HepG2 (cell line): ENCODE measurements at regions not wholly inside any gene's neighbourhood (a gene's known extent, or its start where the extent isn't known, plus 50 kb on each side); places are given as distances from the start of the nearest gene placed in this dataset.

Experiments
- CBFB ChIP-seq: sonication (generic); formaldehyde crosslinking; IDR thresholded peaks from 2 replicates; pipeline ENCODE4 v1.4.0; 2020; ENCODE audit warnings: missing genetic modification reagents
- CTCF ChIP-seq: sonication (generic); formaldehyde crosslinking; IDR thresholded peaks from 2 replicates; pipeline ENCODE4 v1.5.0; 2020; ENCODE audit warnings: mild to moderate bottlenecking, missing genetic modification reagents, moderate library complexity
- FOXA1 ChIP-seq, 2 experiments: fragments of 450-650 bp in 1 of 2; sonication (generic) in 1 of 2; formaldehyde crosslinking in 1 of 2; IDR thresholded peaks; 2 replicates each; pipeline versions ENCODE4 v1.4.0 to v1.6.1; 2016 to 2020; ENCODE audit warnings: missing genetic modification reagents in 1 of 2
- JUNB ChIP-seq: sonication (generic); formaldehyde crosslinking; IDR thresholded peaks from 2 replicates; pipeline ENCODE4 v1.8.0; 2022; ENCODE audit warnings: missing genetic modification reagents, mild to moderate bottlenecking, borderline replicate concordance
- MAX ChIP-seq: IDR thresholded peaks from 2 replicates; pipeline ENCODE4 v1.6.1; 2012; ENCODE audit warnings: inconsistent platforms
- NPAS2 ChIP-seq: sonication (generic); formaldehyde crosslinking; IDR thresholded peaks from 2 replicates; pipeline ENCODE4 v1.8.0; 2022; ENCODE audit warnings: mild to moderate bottlenecking, missing genetic modification reagents, borderline replicate concordance
- NR0B2 ChIP-seq: sonication (generic); formaldehyde crosslinking; IDR thresholded peaks from 2 replicates; pipeline ENCODE4 v1.4.0; 2020; ENCODE audit warnings: mild to moderate bottlenecking, missing genetic modification reagents
- POLR2AphosphoS5 ChIP-seq: IDR thresholded peaks from 2 replicates; pipeline ENCODE4 v1.6.1; 2012; ENCODE audit warnings: low read depth, low read length
- PPARG ChIP-seq: conservative IDR thresholded peaks from 2 replicates; pipeline ENCODE4 v1.6.1; 2016; ENCODE audit warnings: missing biosample characterization, missing genetic modification reagents
- REPIN1 ChIP-seq: sonication (generic); formaldehyde crosslinking; IDR thresholded peaks from 2 replicates; pipeline ENCODE4 v1.8.0; 2022; ENCODE audit warnings: missing genetic modification reagents, low read depth, mild to moderate bottlenecking, borderline replicate concordance
- SMAD9 ChIP-seq: sonication (generic); formaldehyde crosslinking; IDR thresholded peaks from 2 replicates; pipeline ENCODE4 v1.5.1; 2020; ENCODE audit warnings: mild to moderate bottlenecking, missing genetic modification reagents
- TAF1 ChIP-seq: sonication (generic); formaldehyde crosslinking; IDR thresholded peaks from 2 replicates; pipeline ENCODE4 v1.4.0; 2020; ENCODE audit warnings: missing genetic modification reagents
- TF ChIP-seq, protein P1 (sequence below), 2 experiments: IDR thresholded peaks; 2 replicates each; pipeline ENCODE4 v1.6.1; 2011 to 2012; ENCODE audit warnings: low read length in 2 of 2, borderline replicate concordance in 1 of 2, low read depth in 1 of 2, mild to moderate bottlenecking in 1 of 2, moderate library complexity in 1 of 2

DNA sequence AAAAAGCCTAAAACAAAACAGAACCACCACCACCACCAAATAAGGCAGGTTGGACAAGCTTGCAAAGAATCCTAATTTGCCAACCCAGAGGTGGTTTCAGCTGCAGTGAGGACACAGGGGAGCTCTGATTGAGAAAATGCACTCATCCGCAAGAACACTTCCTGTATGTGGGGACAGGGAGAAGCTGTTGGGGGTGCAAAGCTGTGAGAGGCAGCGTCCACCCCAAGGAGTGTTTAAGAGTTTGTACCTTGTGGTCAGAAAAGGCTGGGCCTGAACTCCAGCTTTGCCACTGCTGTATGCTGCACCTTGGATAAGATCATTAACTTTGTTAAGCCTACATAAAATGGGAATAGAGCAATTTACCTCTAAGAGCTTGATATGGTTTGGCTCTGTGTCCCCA lies 511.7 kb downstream of the BNC2 start:
- TF ChIP-seq NR0B2 (no peak), FOXA1 (IDR thresholded peaks at IDR 0.05) (no peak), FOXA1 (CRISPR knock-in tag; IDR thresholded peaks at IDR 0.05) (no peak), SMAD9 (CRISPR knock-in tag) (no peak), NPAS2 (CRISPR knock-in tag) (no peak), POLR2AphosphoS5 (no peak), CTCF (CRISPR knock-in tag) (no peak), JUNB (CRISPR knock-in tag) (no peak), TAF1 (no peak), CBFB (CRISPR knock-in tag) (no peak), PPARG (CRISPR knock-in tag) (no peak), REPIN1 (CRISPR knock-in tag) (no peak), MAX (no peak)
- TF ChIP-seq, protein P1, sequence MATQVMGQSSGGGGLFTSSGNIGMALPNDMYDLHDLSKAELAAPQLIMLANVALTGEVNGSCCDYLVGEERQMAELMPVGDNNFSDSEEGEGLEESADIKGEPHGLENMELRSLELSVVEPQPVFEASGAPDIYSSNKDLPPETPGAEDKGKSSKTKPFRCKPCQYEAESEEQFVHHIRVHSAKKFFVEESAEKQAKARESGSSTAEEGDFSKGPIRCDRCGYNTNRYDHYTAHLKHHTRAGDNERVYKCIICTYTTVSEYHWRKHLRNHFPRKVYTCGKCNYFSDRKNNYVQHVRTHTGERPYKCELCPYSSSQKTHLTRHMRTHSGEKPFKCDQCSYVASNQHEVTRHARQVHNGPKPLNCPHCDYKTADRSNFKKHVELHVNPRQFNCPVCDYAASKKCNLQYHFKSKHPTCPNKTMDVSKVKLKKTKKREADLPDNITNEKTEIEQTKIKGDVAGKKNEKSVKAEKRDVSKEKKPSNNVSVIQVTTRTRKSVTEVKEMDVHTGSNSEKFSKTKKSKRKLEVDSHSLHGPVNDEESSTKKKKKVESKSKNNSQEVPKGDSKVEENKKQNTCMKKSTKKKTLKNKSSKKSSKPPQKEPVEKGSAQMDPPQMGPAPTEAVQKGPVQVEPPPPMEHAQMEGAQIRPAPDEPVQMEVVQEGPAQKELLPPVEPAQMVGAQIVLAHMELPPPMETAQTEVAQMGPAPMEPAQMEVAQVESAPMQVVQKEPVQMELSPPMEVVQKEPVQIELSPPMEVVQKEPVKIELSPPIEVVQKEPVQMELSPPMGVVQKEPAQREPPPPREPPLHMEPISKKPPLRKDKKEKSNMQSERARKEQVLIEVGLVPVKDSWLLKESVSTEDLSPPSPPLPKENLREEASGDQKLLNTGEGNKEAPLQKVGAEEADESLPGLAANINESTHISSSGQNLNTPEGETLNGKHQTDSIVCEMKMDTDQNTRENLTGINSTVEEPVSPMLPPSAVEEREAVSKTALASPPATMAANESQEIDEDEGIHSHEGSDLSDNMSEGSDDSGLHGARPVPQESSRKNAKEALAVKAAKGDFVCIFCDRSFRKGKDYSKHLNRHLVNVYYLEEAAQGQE (IDR thresholded peaks at IDR 0.05; ENCODE audit: borderline replicate concordance in 1 of 2, low read depth in 1 of 2, low read length in 2 of 2): no peak
